ENCODE measurements at regions not wholly inside any gene's neighbourhood (a gene's known extent, or its start where the extent isn't known, plus 50 kb on each side); places are given as distances from the start of the nearest gene placed in this dataset.
A peak's percentile ranks its signal among the peaks of the same experiment; 100 is the strongest.

GRCh38 chr2:2824588-2824987 is 493.5 kb upstream of the MYT1L start:
- CTCF ChIA-PET, result no interaction called here
- H3K27me3 Mint-ChIP-seq, result no peaks in the 10 kb centered on the region
- H3K36me3 Mint-ChIP-seq, result no peaks in the 10 kb centered on the region
- no peak overlapping the region for H3K27ac Mint-ChIP-seq
- peaks cover 4% of the 10 kb centered on the region for H3K9me3 Mint-ChIP-seq (ENCODE audit: low read depth)
- ATAC-seq (no peak), DNase-seq (no peak)
- no peaks in the 10 kb centered on the region for H3K4me1 Mint-ChIP-seq
- no peak overlapping the region for H3K4me3 Mint-ChIP-seq

- CTCF ChIA-PET, result no interaction called here
- no peak for ATAC-seq
These were observed 492.1 kb upstream of the MYT1L start for GRCh38 chr2:2823061-2823753.

GRCh38 chr2:2822143-2822542 is 491.1 kb upstream of the MYT1L start:
- H3K4me1 Mint-ChIP-seq, result no peaks in the 10 kb centered on the region
- no peaks in the 10 kb centered on the region for H3K27me3 Mint-ChIP-seq
- no peak overlapping the region for H3K27ac Mint-ChIP-seq
- H3K9me3 Mint-ChIP-seq (ENCODE audit: low read depth), result peaks cover 4% of the 10 kb centered on the region
- DNase-seq, result no peak
- ATAC-seq, result no peak
- no peak overlapping the region for H3K4me3 Mint-ChIP-seq
- no peaks in the 10 kb centered on the region for H3K36me3 Mint-ChIP-seq
- CTCF ChIA-PET, result no interaction called here

More at GRCh38 chr2:2823061-2823753, 492.1 kb upstream of the MYT1L start:
- Mint-ChIP-seq H3K36me3 (no peaks in the 10 kb centered on the region), H3K4me3 (no peak overlapping the region), H3K27ac (no peak overlapping the region), H3K27me3 (no peaks in the 10 kb centered on the region), H3K4me1 (no peaks in the 10 kb centered on the region), H3K9me3 (ENCODE audit: low read depth) (peaks cover 4% of the 10 kb centered on the region)
- peak; percentile 22 for DNase-seq

- Mint-ChIP-seq H3K36me3 (no peaks in the 10 kb centered on the region), H3K4me3 (no peak overlapping the region), H3K27me3 (no peaks in the 10 kb centered on the region), H3K27ac (no peak overlapping the region), H3K4me1 (no peaks in the 10 kb centered on the region), H3K9me3 (ENCODE audit: low read depth) (peaks cover 4% of the 10 kb centered on the region)
- DNase-seq, result peak; percentile 9
- no peak for ATAC-seq
- CTCF ChIA-PET, result no interaction called here
These were observed 481.6 kb upstream of the MYT1L start for GRCh38 chr2:2812648-2813047.

- H3K27me3 Mint-ChIP-seq, result no peaks in the 10 kb centered on the region
- H3K4me1 Mint-ChIP-seq, result no peaks in the 10 kb centered on the region
- peak; percentile 12 for DNase-seq
- ATAC-seq, result no peak
- CTCF ChIA-PET, result no interaction called here
- H3K4me3 Mint-ChIP-seq, result no peak overlapping the region
- H3K27ac Mint-ChIP-seq, result no peak overlapping the region
- H3K9me3 Mint-ChIP-seq (ENCODE audit: low read depth), result peaks cover 4% of the 10 kb centered on the region
- H3K36me3 Mint-ChIP-seq, result no peaks in the 10 kb centered on the region
These were observed 481.0 kb upstream of the MYT1L start for GRCh38 chr2:2812117-2812516.

GRCh38 chr2:2810504-2810903 is 479.4 kb upstream of the MYT1L start:
- CTCF ChIA-PET, result no interaction called here
- H3K4me3 Mint-ChIP-seq, result no peak overlapping the region
- H3K27me3 Mint-ChIP-seq, result no peaks in the 10 kb centered on the region
- peak; percentile 18 for DNase-seq
- H3K4me1 Mint-ChIP-seq, result no peaks in the 10 kb centered on the region
- no peak for ATAC-seq
- H3K9me3 Mint-ChIP-seq (ENCODE audit: low read depth), result peaks cover 4% of the 10 kb centered on the region
- no peaks in the 10 kb centered on the region for H3K36me3 Mint-ChIP-seq
- H3K27ac Mint-ChIP-seq, result no peak overlapping the region

GRCh38 chr2:2809771-2810170 is 478.7 kb upstream of the MYT1L start:
- H3K4me1 Mint-ChIP-seq, result no peaks in the 10 kb centered on the region
- no peak for ATAC-seq
- CTCF ChIA-PET, result no interaction called here
- no peak overlapping the region for H3K27ac Mint-ChIP-seq
- H3K4me3 Mint-ChIP-seq, result no peak overlapping the region
- peaks cover 4% of the 10 kb centered on the region for H3K9me3 Mint-ChIP-seq (ENCODE audit: low read depth)
- no peaks in the 10 kb centered on the region for H3K36me3 Mint-ChIP-seq
- DNase-seq, result peak; percentile 34
- H3K27me3 Mint-ChIP-seq, result no peaks in the 10 kb centered on the region

GRCh38 chr2:2808551-2809058 is 477.5 kb upstream of the MYT1L start:
- Mint-ChIP-seq H3K9me3 (ENCODE audit: low read depth) (peaks cover 2% of the 10 kb centered on the region), H3K27me3 (no peaks in the 10 kb centered on the region), H3K4me1 (no peaks in the 10 kb centered on the region), H3K36me3 (no peaks in the 10 kb centered on the region), H3K27ac (no peak overlapping the region), H3K4me3 (no peak overlapping the region)
- no peak for ATAC-seq
- CTCF ChIA-PET, result no interaction called here
- DNase-seq, result no peak

- H3K36me3 Mint-ChIP-seq, result no peaks in the 10 kb centered on the region
- H3K4me1 Mint-ChIP-seq, result no peaks in the 10 kb centered on the region
- no peaks in the 10 kb centered on the region for H3K27me3 Mint-ChIP-seq
- H3K4me3 Mint-ChIP-seq, result no peak overlapping the region
- ATAC-seq (no peak), DNase-seq (peak; percentile 8)
- CTCF ChIA-PET, result no interaction called here
- no peak overlapping the region for H3K27ac Mint-ChIP-seq
- H3K9me3 Mint-ChIP-seq (ENCODE audit: low read depth), result no peaks in the 10 kb centered on the region
These were observed 475.6 kb upstream of the MYT1L start for GRCh38 chr2:2806711-2807110.

GRCh38 chr2:2805263-2805662 is 474.2 kb upstream of the MYT1L start:
- no peaks in the 10 kb centered on the region for H3K4me1 Mint-ChIP-seq
- CTCF ChIA-PET, result no interaction called here
- no peak for ATAC-seq
- H3K9me3 Mint-ChIP-seq (ENCODE audit: low read depth), result no peaks in the 10 kb centered on the region
- H3K36me3 Mint-ChIP-seq, result no peaks in the 10 kb centered on the region
- DNase-seq, result no peak
- no peak overlapping the region for H3K4me3 Mint-ChIP-seq
- no peaks in the 10 kb centered on the region for H3K27me3 Mint-ChIP-seq
- H3K27ac Mint-ChIP-seq, result no peak overlapping the region

- H3K4me3 Mint-ChIP-seq, result no peak overlapping the region
- no peaks in the 10 kb centered on the region for H3K27me3 Mint-ChIP-seq
- CTCF ChIA-PET, result no interaction called here
- H3K4me1 Mint-ChIP-seq, result no peaks in the 10 kb centered on the region
- H3K36me3 Mint-ChIP-seq, result no peaks in the 10 kb centered on the region
- no peak overlapping the region for H3K27ac Mint-ChIP-seq
- ATAC-seq, result no peak
- no peaks in the 10 kb centered on the region for H3K9me3 Mint-ChIP-seq (ENCODE audit: low read depth)
- no peak for DNase-seq
These were observed 473.5 kb upstream of the MYT1L start for GRCh38 chr2:2804528-2804927.

GRCh38 chr2:2801458-2801857 is 470.4 kb upstream of the MYT1L start:
- H3K27ac Mint-ChIP-seq, result no peak overlapping the region
- DNase-seq (no peak), ATAC-seq (no peak)
- no peaks in the 10 kb centered on the region for H3K9me3 Mint-ChIP-seq (ENCODE audit: low read depth)
- H3K27me3 Mint-ChIP-seq, result no peaks in the 10 kb centered on the region
- no peaks in the 10 kb centered on the region for H3K36me3 Mint-ChIP-seq
- CTCF ChIA-PET, result no interaction called here
- H3K4me3 Mint-ChIP-seq, result no peak overlapping the region
- no peaks in the 10 kb centered on the region for H3K4me1 Mint-ChIP-seq

- Mint-ChIP-seq H3K27me3 (no peaks in the 10 kb centered on the region), H3K9me3 (ENCODE audit: low read depth) (no peaks in the 10 kb centered on the region), H3K4me1 (no peaks in the 10 kb centered on the region), H3K27ac (no peak overlapping the region), H3K36me3 (no peaks in the 10 kb centered on the region), H3K4me3 (no peak overlapping the region)
- ATAC-seq (no peak), DNase-seq (no peak)
- CTCF ChIA-PET, result no interaction called here
These were observed 469.6 kb upstream of the MYT1L start for GRCh38 chr2:2800697-2801096.

GRCh38 chr2:2800001-2800400 is 468.9 kb upstream of the MYT1L start:
- DNase-seq (no peak), ATAC-seq (no peak)
- Mint-ChIP-seq H3K27ac (no peak overlapping the region), H3K27me3 (no peaks in the 10 kb centered on the region), H3K36me3 (no peaks in the 10 kb centered on the region), H3K4me1 (no peaks in the 10 kb centered on the region), H3K4me3 (no peak overlapping the region), H3K9me3 (ENCODE audit: low read depth) (no peaks in the 10 kb centered on the region)
- CTCF ChIA-PET, result no interaction called here

All from activated CD8-positive, alpha-beta memory T cell treated with anti-CD3 and anti-CD28 coated beads, Interleukin-2, amount 10 ng/mL, durations not matched to agents 7 days and 5 days (primary cell).